HEK293 (cell line): ENCODE measurements at regions not wholly inside any gene's neighbourhood (a gene's known extent, or its start where the extent isn't known, plus 50 kb on each side); places are given as distances from the start of the nearest gene placed in this dataset.

Experiments used
- CTCF ChIA-PET: fragments of 350-600 bp; formaldehyde crosslinking; extraction: SDS; loops from one replicate; lab custom pipeline; 2021; ENCODE audit warnings: antibody characterized with exemption; lab: Yijun Ruan, JAX
- POLR2A ChIA-PET: fragments of 300-600 bp; formaldehyde crosslinking; extraction: SDS; loops from one replicate; lab custom pipeline; 2020; ENCODE audit warnings: antibody characterized with exemption, inconsistent platforms; lab: Yijun Ruan, JAX
- H3K27ac ChIP-seq: fragments of 200-500 bp; sonication (Bioruptor generic); 2 replicates; pipeline ENCODE4 v1.5.1; 2014; ENCODE audit warnings: low read depth, low read length, control low read depth, inconsistent platforms; ENCODE audit errors: extremely low read depth
- H3K36me3 ChIP-seq, 2 experiments: fragments of 200-500 bp in 1 of 2; sonication (Bioruptor generic) in 1 of 2; 1 replicate in 1 of 2; 2 replicates in 1 of 2; pipeline ENCODE4 v1.5.1; 2014 to 2017; ENCODE audit warnings: inconsistent platforms in 2 of 2, low read length in 2 of 2; ENCODE audit not compliant: control insufficient read depth in 2 of 2, insufficient read depth in 1 of 2
- H3K4me1 ChIP-seq: fragments of 200-500 bp; sonication (Bioruptor generic); 2 replicates; pipeline ENCODE4 v1.5.1; 2014; ENCODE audit warnings: mild to moderate bottlenecking, low read length, inconsistent platforms; ENCODE audit not compliant: control insufficient read depth, insufficient read depth
- H3K4me3 ChIP-seq: 2 replicates; pipeline ENCODE4 v1.5.1; 2011; ENCODE audit warnings: low read depth, mild to moderate bottlenecking, control low read depth, low read length, moderate library complexity
- H3K9me3 ChIP-seq: fragments of 200-500 bp; sonication (Bioruptor generic); 2 replicates; pipeline ENCODE4 v1.5.1; 2014; ENCODE audit warnings: low read depth, low read length, inconsistent platforms; ENCODE audit not compliant: control insufficient read depth, insufficient read depth
- AEBP2 ChIP-seq: fragments of 450-650 bp; formaldehyde crosslinking; IDR thresholded peaks from 2 replicates; pipeline ENCODE4 v1.5.1; 2016; ENCODE audit warnings: missing biosample characterization, missing genetic modification characterization, borderline replicate concordance
- ATF2 ChIP-seq: fragments of 450-650 bp; formaldehyde crosslinking; IDR thresholded peaks from 2 replicates; pipeline ENCODE4 v1.5.1; 2016; ENCODE audit warnings: missing biosample characterization, missing genetic modification characterization, low read depth
- EGR2 ChIP-seq: fragments of 450-650 bp; formaldehyde crosslinking; IDR thresholded peaks from 2 replicates; pipeline ENCODE4 v1.5.1; 2016; ENCODE audit warnings: low read depth, missing biosample characterization, missing genetic modification characterization
- ELK4 ChIP-seq: IDR thresholded peaks from 2 replicates; pipeline ENCODE4 v1.6.1; 2011; ENCODE audit warnings: mild to moderate bottlenecking, low read depth, low read length, borderline replicate concordance
- HIC1 ChIP-seq: fragments of 450-650 bp; formaldehyde crosslinking; IDR thresholded peaks from 2 replicates; pipeline ENCODE4 v1.5.1; 2016; ENCODE audit warnings: missing biosample characterization, missing genetic modification characterization
- KLF8 ChIP-seq: fragments of 450-650 bp; formaldehyde crosslinking; IDR thresholded peaks from 2 replicates; pipeline ENCODE4 v1.5.1; 2016; ENCODE audit warnings: missing biosample characterization, missing genetic modification characterization
- MYNN ChIP-seq: fragments of 450-650 bp; formaldehyde crosslinking; IDR thresholded peaks from 2 replicates; pipeline ENCODE4 v1.5.1; 2016; ENCODE audit warnings: missing biosample characterization, missing genetic modification characterization, borderline replicate concordance
- ZBTB20 ChIP-seq: fragments of 450-650 bp; formaldehyde crosslinking; IDR thresholded peaks from 2 replicates; pipeline ENCODE4 v1.5.1; 2016; ENCODE audit warnings: missing biosample characterization, missing genetic modification characterization
- ZBTB44 ChIP-seq: fragments of 450-650 bp; IDR thresholded peaks from 2 replicates; pipeline ENCODE4 v1.5.1; 2018; ENCODE audit warnings: missing biosample characterization, mild to moderate bottlenecking, missing genetic modification characterization
- ZBTB7A ChIP-seq: fragments of 450-650 bp; formaldehyde crosslinking; IDR thresholded peaks from 2 replicates; pipeline ENCODE4 v1.5.1; 2016; ENCODE audit warnings: low read depth, missing biosample characterization, missing genetic modification characterization
- ZNF426 ChIP-seq: fragments of 450-650 bp; formaldehyde crosslinking; IDR thresholded peaks from 2 replicates; pipeline ENCODE4 v1.5.1; 2017; ENCODE audit warnings: missing biosample characterization, missing genetic modification characterization, mild to moderate bottlenecking, inconsistent platforms, moderate library complexity
- ZNF610 ChIP-seq: fragments of 450-650 bp; formaldehyde crosslinking; IDR thresholded peaks from 2 replicates; pipeline ENCODE4 v1.5.1; 2016; ENCODE audit warnings: missing biosample characterization, missing genetic modification characterization, borderline replicate concordance
- ZNF692 ChIP-seq: fragments of 450-650 bp; formaldehyde crosslinking; IDR thresholded peaks from 2 replicates; pipeline ENCODE4 v1.5.1; 2016; ENCODE audit warnings: missing biosample characterization, missing genetic modification characterization
- ZNF701 ChIP-seq: fragments of 450-650 bp; formaldehyde crosslinking; IDR thresholded peaks from 2 replicates; pipeline ENCODE4 v1.5.1; 2016; ENCODE audit warnings: missing biosample characterization, missing genetic modification characterization

GRCh38 chr4:38232741-38233140, 272.5 kb downstream of the PTTG2 start (continued):
- TF ChIP-seq ATF2 = no peak
- TF ChIP-seq ELK4 = no peak
- TF ChIP-seq ZNF701 (tag by site-specific recombination) = no peak
- no peak for TF ChIP-seq KLF8 (tag by site-specific recombination)
- no peak for TF ChIP-seq ZBTB20 (tag by site-specific recombination)
- TF ChIP-seq MYNN (tag by site-specific recombination) = no peak
- TF ChIP-seq AEBP2 (tag by site-specific recombination) = no peak
- TF ChIP-seq ZNF692 = no peak
- no peak for TF ChIP-seq ZNF610 (tag by site-specific recombination)
- TF ChIP-seq HIC1 (tag by site-specific recombination) = no peak
- no peak for TF ChIP-seq ZBTB7A (tag by site-specific recombination)
- no peak for TF ChIP-seq ZBTB44
- TF ChIP-seq, all 188 proteins: peak for 0

- Histone ChIP-seq H3K4me1 (no peaks in the 10 kb centered on the region), H3K36me3 (no peaks in the 10 kb centered on the region), H3K4me3 (no peak overlapping the region), H3K27ac (no peak overlapping the region), H3K9me3 (no peaks in the 10 kb centered on the region)
- TF ChIP-seq EGR2 (tag by site-specific recombination) (0 out of 2 replicates have a peak, but pooled peaks have one; percentile 9), ZNF426 (tag by site-specific recombination) (no peak)
- CTCF ChIA-PET = interaction anchor here (0.7 to 1.0 kb wide), 3 partner anchors 441 to 600 kb away, joined by 3 to 4 read pairs (median 3); partner anchors contain the start of gene TLR1
- POLR2A ChIA-PET = no interaction called here
Observed at GRCh38 chr4:38233727-38234480, 273.7 kb downstream of the PTTG2 start.
